Smooth muscle cell (in vitro differentiated cells): ENCODE measurements at regions not wholly inside any gene's neighbourhood (a gene's known extent, or its start where the extent isn't known, plus 50 kb on each side); places are given as distances from the start of the nearest gene placed in this dataset.

Experiments
- DNase-seq: peaks from one replicate; lab custom pipeline; 2025; ENCODE audit not compliant: unreplicated experiment; lab: John Stamatoyannopoulos, UW
- H2AFZ ChIP-seq: fragments of 200-600 bp; sonication (generic); 2 replicates; pipeline ENCODE4 v1.6.0; 2016; ENCODE audit warnings: antibody characterized with exemption, low read depth, mild to moderate bottlenecking
- H3F3A ChIP-seq: fragments of 200-600 bp; sonication (generic); 2 replicates; pipeline ENCODE4 v1.6.0; 2017; ENCODE audit warnings: antibody characterized with exemption, low read depth
- H3K27ac ChIP-seq: fragments of 200-600 bp; sonication (generic); 2 replicates; pipeline ENCODE4 v1.5.1; 2016; ENCODE audit warnings: low read depth, mild to moderate bottlenecking
- H3K27me3 ChIP-seq: fragments of 200-600 bp; sonication (generic); 2 replicates; pipeline ENCODE4 v1.6.1; 2016; ENCODE audit warnings: low read depth, mild to moderate bottlenecking
- H3K36me3 ChIP-seq: fragments of 200-600 bp; sonication (generic); 2 replicates; pipeline ENCODE4 v1.5.1; 2016; ENCODE audit warnings: low read depth
- H3K4me1 ChIP-seq: fragments of 200-600 bp; sonication (generic); 2 replicates; pipeline ENCODE4 v1.5.1; 2016; ENCODE audit warnings: low read depth
- H3K4me2 ChIP-seq: fragments of 200-600 bp; sonication (generic); 2 replicates; pipeline ENCODE4 v1.6.0; 2016; ENCODE audit warnings: mild to moderate bottlenecking
- H3K4me3 ChIP-seq: fragments of 200-600 bp; sonication (generic); 2 replicates; pipeline ENCODE4 v1.5.1; 2016; ENCODE audit warnings: mild to moderate bottlenecking
- H3K79me2 ChIP-seq: fragments of 200-600 bp; sonication (generic); 2 replicates; pipeline ENCODE4 v1.6.0; 2016; ENCODE audit warnings: low read depth, mild to moderate bottlenecking
- H3K9ac ChIP-seq: fragments of 200-600 bp; sonication (generic); 2 replicates; pipeline ENCODE4 v1.6.0; 2016; ENCODE audit warnings: low read depth
- H3K9me3 ChIP-seq: fragments of 200-600 bp; sonication (generic); replicated peaks from 2 replicates; pipeline ENCODE4 v1.5.1; 2016; ENCODE audit warnings: low read depth
- H4K20me1 ChIP-seq: fragments of 200-600 bp; sonication (generic); 2 replicates; pipeline ENCODE4 v1.6.0; 2016; ENCODE audit warnings: low read depth
- WGBS: methylation state at CpG from one replicate; pipeline ENCODE4 v1.1.7; 2016; ENCODE audit warnings: low lambda C conversion rate; 5-methylcytosine and 5-hydroxymethylcytosine counted together
- TF ChIP-seq, protein P1 (sequence below): fragments of 200-600 bp; sonication (generic); IDR thresholded peaks from 2 replicates; pipeline ENCODE4 v1.5.1; 2017; ENCODE audit warnings: borderline replicate concordance, mild to moderate bottlenecking, antibody characterized with exemption; ENCODE audit not compliant: insufficient read depth, poor library complexity, severe bottlenecking

DNA sequence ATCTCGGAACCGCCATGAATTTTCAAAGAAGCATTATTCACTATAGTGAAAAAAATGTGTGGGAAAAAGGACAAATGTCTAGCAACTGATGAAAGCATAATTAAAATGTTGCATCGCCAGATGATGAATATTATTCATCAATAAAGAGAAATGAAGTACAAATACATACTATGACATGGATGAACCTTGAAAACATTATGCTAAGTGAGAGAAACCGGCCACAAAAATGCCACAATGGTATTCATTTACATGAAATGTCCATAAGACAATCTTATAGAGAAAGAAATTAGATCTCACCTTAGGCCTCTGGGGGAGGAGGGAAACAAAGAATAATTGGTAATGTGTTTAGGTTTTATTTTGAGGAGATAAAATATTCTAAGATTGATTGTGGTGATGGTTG is 645.0 kb downstream of the EFNB2 start:
- H3K4me2 ChIP-seq = no peak overlapping the region
- H3K27ac ChIP-seq = no peak overlapping the region
- no peak overlapping the region for H3K9ac ChIP-seq
- no peaks in the 10 kb centered on the region for H3F3A ChIP-seq
- 95% methylated on average over 4 of the region's 4 CpGs for WGBS
- H3K79me2 ChIP-seq = no peaks in the 10 kb centered on the region
- no peaks in the 10 kb centered on the region for H3K27me3 ChIP-seq
- H3K4me1 ChIP-seq = no peaks in the 10 kb centered on the region
- H2AFZ ChIP-seq = no peak overlapping the region
- H3K4me3 ChIP-seq = no peak overlapping the region
- H4K20me1 ChIP-seq = no peaks in the 10 kb centered on the region
- no peaks in the 10 kb centered on the region for H3K36me3 ChIP-seq
- TF ChIP-seq, protein P1, sequence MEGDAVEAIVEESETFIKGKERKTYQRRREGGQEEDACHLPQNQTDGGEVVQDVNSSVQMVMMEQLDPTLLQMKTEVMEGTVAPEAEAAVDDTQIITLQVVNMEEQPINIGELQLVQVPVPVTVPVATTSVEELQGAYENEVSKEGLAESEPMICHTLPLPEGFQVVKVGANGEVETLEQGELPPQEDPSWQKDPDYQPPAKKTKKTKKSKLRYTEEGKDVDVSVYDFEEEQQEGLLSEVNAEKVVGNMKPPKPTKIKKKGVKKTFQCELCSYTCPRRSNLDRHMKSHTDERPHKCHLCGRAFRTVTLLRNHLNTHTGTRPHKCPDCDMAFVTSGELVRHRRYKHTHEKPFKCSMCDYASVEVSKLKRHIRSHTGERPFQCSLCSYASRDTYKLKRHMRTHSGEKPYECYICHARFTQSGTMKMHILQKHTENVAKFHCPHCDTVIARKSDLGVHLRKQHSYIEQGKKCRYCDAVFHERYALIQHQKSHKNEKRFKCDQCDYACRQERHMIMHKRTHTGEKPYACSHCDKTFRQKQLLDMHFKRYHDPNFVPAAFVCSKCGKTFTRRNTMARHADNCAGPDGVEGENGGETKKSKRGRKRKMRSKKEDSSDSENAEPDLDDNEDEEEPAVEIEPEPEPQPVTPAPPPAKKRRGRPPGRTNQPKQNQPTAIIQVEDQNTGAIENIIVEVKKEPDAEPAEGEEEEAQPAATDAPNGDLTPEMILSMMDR = no peak
- DNase-seq = no peak
- H3K9me3 ChIP-seq = no peaks in the 10 kb centered on the region

DNA sequence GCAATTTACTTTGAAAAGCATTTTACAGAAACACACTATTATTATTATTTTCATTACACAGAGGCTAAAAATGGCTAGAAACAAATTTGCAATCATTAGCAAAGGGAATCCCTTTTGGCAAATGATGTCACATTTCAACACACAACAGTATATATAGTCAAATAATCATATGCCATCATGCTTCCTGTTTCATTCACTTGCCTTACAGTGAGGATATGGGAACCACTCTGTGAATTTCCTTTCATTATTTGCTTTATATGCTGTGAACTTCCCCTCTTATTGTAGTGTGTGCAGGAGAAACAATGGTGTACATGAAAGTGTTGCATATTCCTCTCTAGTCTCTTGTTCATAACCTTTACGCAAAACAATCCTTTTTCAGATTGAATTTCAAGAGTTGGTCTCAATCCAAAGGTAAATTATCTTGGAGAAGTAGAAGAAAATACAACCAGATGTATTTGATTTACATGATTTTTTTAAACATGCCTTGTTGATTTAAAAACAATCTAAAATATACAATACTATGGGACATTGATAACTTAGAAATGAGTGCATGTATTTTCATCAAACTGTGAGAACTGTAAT is 657.3 kb downstream of the EFNB2 start:
- Histone ChIP-seq H3K4me3 (no peak overlapping the region), H3K9me3 (no peaks in the 10 kb centered on the region), H3F3A (no peaks in the 10 kb centered on the region), H3K4me1 (no peaks in the 10 kb centered on the region), H3K4me2 (no peak overlapping the region), H3K27ac (no peak overlapping the region), H3K9ac (no peak overlapping the region), H4K20me1 (no peaks in the 10 kb centered on the region), H3K27me3 (no peaks in the 10 kb centered on the region), H3K79me2 (no peaks in the 10 kb centered on the region), H3K36me3 (no peaks in the 10 kb centered on the region), H2AFZ (no peak overlapping the region)
- DNase-seq = no peak
- WGBS = 100% methylated on average over 1 of the region's 1 CpG
- TF ChIP-seq, protein P1 = no peak

DNA sequence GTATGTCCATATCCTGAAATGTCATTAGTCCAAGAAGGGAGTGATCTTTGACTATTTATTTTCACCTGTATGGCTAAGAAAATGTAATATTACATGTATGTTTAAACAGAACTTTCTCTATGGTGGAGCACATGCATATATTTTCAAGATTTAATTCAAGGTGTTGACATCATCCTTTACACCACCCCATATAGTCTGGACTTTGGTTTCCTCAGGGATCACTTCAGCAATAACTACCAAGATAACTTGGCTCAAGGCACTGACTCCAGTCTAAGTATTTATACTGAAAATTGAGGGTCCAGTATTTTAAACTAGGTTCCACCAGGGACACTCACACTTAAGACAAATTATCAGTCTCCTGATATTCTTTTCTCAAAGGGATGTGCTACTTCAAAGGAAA is 660.6 kb downstream of the EFNB2 start:
- no peaks in the 10 kb centered on the region for H4K20me1 ChIP-seq
- no peaks in the 10 kb centered on the region for H3F3A ChIP-seq
- H3K36me3 ChIP-seq = no peaks in the 10 kb centered on the region
- no peak overlapping the region for H3K9ac ChIP-seq
- H3K27ac ChIP-seq = no peak overlapping the region
- no peak for DNase-seq
- no peak overlapping the region for H2AFZ ChIP-seq
- H3K4me2 ChIP-seq = no peak overlapping the region
- no peaks in the 10 kb centered on the region for H3K27me3 ChIP-seq
- TF ChIP-seq, protein P1 = no peak
- no peaks in the 10 kb centered on the region for H3K4me1 ChIP-seq
- no peaks in the 10 kb centered on the region for H3K79me2 ChIP-seq
- no peak overlapping the region for H3K4me3 ChIP-seq
- H3K9me3 ChIP-seq = no peaks in the 10 kb centered on the region

DNA sequence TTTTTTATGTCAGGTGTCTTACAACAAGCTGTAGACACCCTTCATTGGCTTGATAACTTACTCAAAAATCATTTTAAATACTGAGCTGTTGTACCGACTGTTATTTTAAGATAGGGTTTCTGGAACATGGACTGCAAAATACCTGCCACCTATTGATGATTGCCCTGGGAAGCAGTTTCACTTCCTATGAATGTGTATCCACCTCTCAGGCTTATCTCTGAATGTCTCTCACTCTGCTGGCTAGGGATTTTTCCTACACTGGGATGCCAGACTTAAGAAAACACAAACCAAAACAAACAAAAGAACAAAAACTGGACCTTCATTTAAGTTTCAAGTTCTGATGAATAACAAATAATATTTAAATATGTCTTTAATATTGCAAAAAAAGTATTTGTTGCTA is 663.7 kb downstream of the EFNB2 start:
- Histone ChIP-seq H2AFZ (no peak overlapping the region), H3K27me3 (no peaks in the 10 kb centered on the region), H3K9ac (no peak overlapping the region), H3K79me2 (no peaks in the 10 kb centered on the region), H3K9me3 (no peaks in the 10 kb centered on the region), H3K4me3 (no peak overlapping the region), H3K36me3 (no peaks in the 10 kb centered on the region), H3F3A (no peaks in the 10 kb centered on the region), H3K27ac (no peak overlapping the region), H4K20me1 (no peaks in the 10 kb centered on the region), H3K4me1 (no peaks in the 10 kb centered on the region), H3K4me2 (no peak overlapping the region)
- TF ChIP-seq, protein P1 = no peak
- WGBS = 91% methylated on average over 1 of the region's 1 CpG
- DNase-seq = no peak
